Endodermal cell (in vitro differentiated cells): ENCODE measurements at regions not wholly inside any gene's neighbourhood (a gene's known extent, or its start where the extent isn't known, plus 50 kb on each side); places are given as distances from the start of the nearest gene placed in this dataset.
"Not testable (repeated sequence)": the region's sequence is repeated elsewhere in the genome, so short reads cannot be mapped to it uniquely, and the experiment has no call there.

ENCODE experiments used
- DNase-seq: peaks from one replicate; pipeline ENCODE4 v3.0.0-alpha.2; 2017
- H3K27ac ChIP-seq: 2 replicates; pipeline ENCODE4 v1.5.1; 2013; ENCODE audit warnings: mild to moderate bottlenecking, low read depth, low read length, moderate library complexity
- H3K27me3 ChIP-seq: 2 replicates; pipeline ENCODE4 v1.6.1; 2013; ENCODE audit warnings: mild to moderate bottlenecking, low read length, moderate library complexity; ENCODE audit not compliant: insufficient read depth, control insufficient read depth, poor library complexity, severe bottlenecking
- H3K36me3 ChIP-seq: 2 replicates; pipeline ENCODE4 v1.7.0; 2013; ENCODE audit warnings: mild to moderate bottlenecking, low read length, moderate library complexity; ENCODE audit not compliant: control insufficient read depth, insufficient read depth
- H3K4me1 ChIP-seq: one replicate; pipeline ENCODE4 v1.7.0; 2013; ENCODE audit warnings: low read length; ENCODE audit not compliant: control insufficient read depth, insufficient read depth
- H3K4me3 ChIP-seq: 2 replicates; pipeline ENCODE4 v1.5.1; 2013; ENCODE audit warnings: mild to moderate bottlenecking, low read length, moderate library complexity
- H3K9ac ChIP-seq: 2 replicates; pipeline ENCODE4 v1.6.1; 2013; ENCODE audit warnings: mild to moderate bottlenecking, low read length, moderate library complexity; ENCODE audit not compliant: poor library complexity, severe bottlenecking; ENCODE audit errors: extremely low read depth
- H3K9me3 ChIP-seq: 2 replicates; pipeline ENCODE4 v1.6.1; 2013; ENCODE audit warnings: mild to moderate bottlenecking, low read length, moderate library complexity; ENCODE audit not compliant: control insufficient read depth
- H3K27ac Mint-ChIP-seq: 2 replicates; pipeline ENCODE4 v1.8.0; 2020; ENCODE audit warnings: mixed read lengths
- H3K27me3 Mint-ChIP-seq: 2 replicates; pipeline ENCODE4 v1.8.0; 2021; ENCODE audit warnings: mild to moderate bottlenecking, mixed read lengths; ENCODE audit not compliant: insufficient read depth
- H3K36me3 Mint-ChIP-seq: 2 replicates; pipeline ENCODE4 v1.8.0; 2020; ENCODE audit warnings: low read depth, mixed read lengths
- H3K4me1 Mint-ChIP-seq: 2 replicates; pipeline ENCODE4 v1.8.0; 2020; ENCODE audit warnings: mixed read lengths
- H3K4me3 Mint-ChIP-seq: 2 replicates; pipeline ENCODE4 v1.8.0; 2020; ENCODE audit warnings: mild to moderate bottlenecking, moderate library complexity, mixed read lengths
- H3K9me3 Mint-ChIP-seq: 2 replicates; pipeline ENCODE4 v1.8.0; 2020; ENCODE audit warnings: mild to moderate bottlenecking, mixed read lengths
- CTCF ChIP-seq: fragments of 200-600 bp; sonication (generic); conservative IDR thresholded peaks from 2 replicates; pipeline ENCODE4 v1.5.0; 2021; ENCODE audit warnings: antibody characterized with exemption, mild to moderate bottlenecking
- WGBS, 2 experiments: methylation state at CpG; one replicate each; pipeline versions ENCODE4 v1.1.5 to v1.1.7; 2013; ENCODE audit warnings: missing lambda C conversion rate in 2 of 2, mixed read lengths in 1 of 2; ENCODE audit not compliant: insufficient coverage in 1 of 2, insufficient read length in 1 of 2; 5-methylcytosine and 5-hydroxymethylcytosine counted together

DNA sequence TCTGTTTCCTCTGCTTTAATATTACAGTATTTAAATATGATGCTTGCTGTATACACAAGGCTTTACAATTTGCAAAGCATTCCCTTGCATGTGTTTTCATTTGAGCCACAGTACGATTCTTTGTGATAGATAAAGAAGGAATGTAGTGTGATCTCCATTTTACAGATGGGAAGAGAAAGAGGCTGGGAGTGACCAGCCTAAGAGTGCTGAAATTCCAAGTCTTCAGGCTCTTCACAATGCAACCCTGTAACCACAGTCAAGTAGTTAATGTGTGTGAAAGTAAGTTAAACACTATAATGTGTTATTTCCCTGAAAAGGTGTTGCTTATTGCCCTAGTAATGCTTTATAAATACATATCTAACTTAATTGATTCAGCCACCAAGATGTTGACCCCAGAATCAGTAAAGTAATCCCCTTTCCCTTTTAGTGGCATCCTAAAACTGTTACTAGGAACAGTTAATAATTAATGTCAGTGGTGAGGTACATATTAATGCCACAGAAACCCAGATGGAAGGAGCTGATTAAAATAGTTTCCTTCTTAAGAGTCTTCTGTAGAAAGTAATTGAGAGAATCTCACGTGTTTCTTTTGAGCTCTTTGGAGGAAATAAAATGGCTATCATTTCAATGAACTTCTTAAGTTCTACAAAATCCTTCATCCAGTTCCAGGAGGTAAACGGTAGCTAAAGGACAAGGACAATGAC, 110.4 kb downstream of the IL12A start:
- Histone ChIP-seq H3K9ac (no peak overlapping the region), H3K4me1 (no peaks in the 10 kb centered on the region), H3K4me3 (no peak overlapping the region), H3K36me3 (no peaks in the 10 kb centered on the region), H3K27ac (no peak overlapping the region), H3K9me3 (no peaks in the 10 kb centered on the region), H3K27me3 (no peaks in the 10 kb centered on the region)
- TF ChIP-seq CTCF = no peak
- H3K36me3 Mint-ChIP-seq = no peaks in the 10 kb centered on the region
- DNase-seq = no peak
- H3K27me3 Mint-ChIP-seq = peaks cover 5% of the 10 kb centered on the region
- H3K27ac Mint-ChIP-seq = no peak overlapping the region
- H3K9me3 Mint-ChIP-seq = no peaks in the 10 kb centered on the region
- H3K4me1 Mint-ChIP-seq = peaks cover 5% of the 10 kb centered on the region
- WGBS, 2 experiments = 79 to 94% methylated on average over 2 to 3 of the region's 3 CpGs
- no peak overlapping the region for H3K4me3 Mint-ChIP-seq

GRCh38 chr3:160099834-160100233, 111.2 kb downstream of the IL12A start:
- Histone ChIP-seq H3K27ac (no peak overlapping the region), H3K9me3 (no peaks in the 10 kb centered on the region), H3K27me3 (no peaks in the 10 kb centered on the region), H3K4me1 (no peaks in the 10 kb centered on the region), H3K4me3 (no peak overlapping the region), H3K9ac (no peak overlapping the region), H3K36me3 (no peaks in the 10 kb centered on the region)
- Mint-ChIP-seq H3K27ac (no peak overlapping the region), H3K9me3 (no peaks in the 10 kb centered on the region), H3K36me3 (no peaks in the 10 kb centered on the region), H3K27me3 (peaks cover 5% of the 10 kb centered on the region), H3K4me3 (no peak overlapping the region), H3K4me1 (peaks cover 5% of the 10 kb centered on the region)
- TF ChIP-seq CTCF = no peak
- WGBS, 2 experiments = 94 to 96% methylated on average over 4 to 5 of the region's 5 CpGs
- DNase-seq = no peak

DNA sequence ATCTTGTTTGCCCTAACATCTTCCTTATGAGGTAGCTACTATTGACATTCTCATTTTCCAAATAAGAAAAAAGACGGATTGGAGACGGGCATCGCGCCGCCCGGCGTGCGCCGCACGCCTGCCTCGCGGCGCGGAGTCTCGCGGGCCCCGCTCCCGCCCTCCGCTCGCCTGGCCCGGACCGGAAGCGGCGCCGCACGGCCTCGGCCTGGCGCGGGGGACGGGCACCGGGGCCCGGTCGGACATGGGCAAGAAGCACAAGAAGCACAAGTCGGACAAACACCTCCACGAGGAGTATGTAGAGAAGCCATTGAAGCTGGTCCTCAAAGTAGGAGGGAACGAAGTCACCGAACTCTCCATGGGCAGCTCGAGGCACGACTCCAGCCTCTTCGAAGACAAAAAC, 112.0 kb downstream of the IL12A start:
- H3K9me3 Mint-ChIP-seq = no peaks in the 10 kb centered on the region
- H3K27me3 Mint-ChIP-seq = peaks cover 5% of the 10 kb centered on the region
- Histone ChIP-seq H3K27me3 (no peaks in the 10 kb centered on the region), H3K27ac (no peak overlapping the region), H3K9me3 (no peaks in the 10 kb centered on the region), H3K4me1 (no peaks in the 10 kb centered on the region), H3K36me3 (no peaks in the 10 kb centered on the region), H3K9ac (no peak overlapping the region), H3K4me3 (no peak overlapping the region)
- H3K4me1 Mint-ChIP-seq = peaks cover 5% of the 10 kb centered on the region
- H3K4me3 Mint-ChIP-seq = no peak overlapping the region
- H3K27ac Mint-ChIP-seq = no peak overlapping the region
- TF ChIP-seq CTCF = no peak
- 96 to 97% methylated on average over 23 to 40 of the region's 40 CpGs for WGBS, 2 experiments
- DNase-seq = no peak
- no peaks in the 10 kb centered on the region for H3K36me3 Mint-ChIP-seq

DNA sequence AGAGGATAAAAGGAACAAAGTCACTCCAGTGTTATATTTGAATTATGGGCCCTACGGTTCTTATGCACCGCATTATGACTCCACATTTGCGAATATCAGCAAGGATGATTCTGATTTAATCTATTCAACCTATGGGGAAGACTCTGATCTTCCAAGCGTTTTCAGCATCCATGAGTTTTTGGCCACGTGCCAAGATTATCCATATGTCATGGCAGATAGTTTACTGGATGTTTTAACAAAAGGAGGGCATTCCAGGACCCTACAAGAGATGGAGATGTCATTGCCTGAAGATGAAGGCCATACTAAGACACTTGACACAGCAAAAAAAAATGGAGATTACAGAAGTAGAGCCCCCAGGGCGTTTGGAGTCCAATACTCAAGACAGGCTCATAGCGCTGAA, 113.4 kb downstream of the IL12A start:
- not testable (repeated sequence) for DNase-seq, H3K4me1 ChIP-seq, H3K9ac ChIP-seq, H3K9me3 Mint-ChIP-seq, H3K36me3 Mint-ChIP-seq, H3K27me3 ChIP-seq, H3K9me3 ChIP-seq, H3K36me3 ChIP-seq, H3K27ac Mint-ChIP-seq, H3K4me1 Mint-ChIP-seq, H3K4me3 ChIP-seq, H3K4me3 Mint-ChIP-seq, H3K27ac ChIP-seq, H3K27me3 Mint-ChIP-seq
- 92 to 94% methylated on average over 5 to 7 of the region's 7 CpGs for WGBS, 2 experiments
